Osteoblast (primary cell): ENCODE measurements at regions not wholly inside any gene's neighbourhood (a gene's known extent, or its start where the extent isn't known, plus 50 kb on each side); places are given as distances from the start of the nearest gene placed in this dataset.
"Not testable (repeated sequence)": the region's sequence is repeated elsewhere in the genome, so short reads cannot be mapped to it uniquely, and the experiment has no call there.

ENCODE experiments used
- DNase-seq: peaks from one replicate; pipeline ENCODE4 v3.0.0; 2011; ENCODE audit warnings: low spot score, mixed read lengths; ENCODE audit not compliant: insufficient read length; ENCODE audit errors: missing footprints
- H2AFZ ChIP-seq: 2 replicates; pipeline ENCODE4 v1.6.0; 2011; ENCODE audit warnings: mild to moderate bottlenecking, low read length
- H3K27ac ChIP-seq: 2 replicates; pipeline ENCODE4 v1.5.1; 2011; ENCODE audit warnings: mild to moderate bottlenecking, low read depth, low read length, moderate library complexity
- H3K27me3 ChIP-seq: 2 replicates; pipeline ENCODE4 v1.6.0; 2012; ENCODE audit warnings: mild to moderate bottlenecking, control low read depth, inconsistent platforms, low read length, moderate library complexity; ENCODE audit not compliant: insufficient read depth
- H3K36me3 ChIP-seq: 2 replicates; pipeline ENCODE4 v1.5.1; 2011; ENCODE audit warnings: mild to moderate bottlenecking, low read length, control low read depth, moderate library complexity; ENCODE audit not compliant: insufficient read depth
- H3K4me1 ChIP-seq: 2 replicates; pipeline ENCODE4 v1.5.1; 2011; ENCODE audit warnings: mild to moderate bottlenecking, low read length, control low read depth, moderate library complexity; ENCODE audit not compliant: insufficient read depth
- H3K4me2 ChIP-seq: 2 replicates; pipeline ENCODE4 v1.6.0; 2011; ENCODE audit warnings: mild to moderate bottlenecking, low read length; ENCODE audit not compliant: insufficient read depth
- H3K4me3 ChIP-seq: fragments of 200-600 bp; sonication (generic); 3 replicates; pipeline ENCODE4 v1.5.1; 2012; ENCODE audit warnings: mild to moderate bottlenecking, low read length, inconsistent platforms; ENCODE audit not compliant: insufficient read depth
- H3K79me2 ChIP-seq: 2 replicates; pipeline ENCODE4 v1.6.0; 2012; ENCODE audit warnings: mild to moderate bottlenecking, low read length, control low read depth, inconsistent platforms; ENCODE audit not compliant: insufficient read depth
- H3K9me3 ChIP-seq: 2 replicates; pipeline ENCODE4 v1.5.1; 2011; ENCODE audit warnings: low read depth, low read length, control low read depth
- H4K20me1 ChIP-seq: 2 replicates; pipeline ENCODE4 v1.6.0; 2012; ENCODE audit warnings: mild to moderate bottlenecking, low read length, control low read depth; ENCODE audit not compliant: insufficient read depth
- CTCF ChIP-seq: IDR thresholded peaks from 2 replicates; pipeline ENCODE4 v1.5.1; 2011; ENCODE audit warnings: mild to moderate bottlenecking, low read depth, low read length, moderate library complexity; ENCODE audit errors: extremely low read depth

- no peak for TF ChIP-seq CTCF
- no peaks in the 10 kb centered on the region for H3K27me3 ChIP-seq
- H3K9me3 ChIP-seq: peaks cover 6% of the 10 kb centered on the region
- no peak overlapping the region for H3K4me3 ChIP-seq
- H3K4me1 ChIP-seq: peaks cover 17% of the 10 kb centered on the region
- no peak for DNase-seq
- no peaks in the 10 kb centered on the region for H3K36me3 ChIP-seq
- H2AFZ ChIP-seq: no peak overlapping the region
- H3K27ac ChIP-seq: peak overlapping the region; percentile 58
- H4K20me1 ChIP-seq: no peaks in the 10 kb centered on the region
- no peak overlapping the region for H3K4me2 ChIP-seq
- no peaks in the 10 kb centered on the region for H3K79me2 ChIP-seq
These were observed 164.9 kb downstream of the THBS2 start for GRCh38 chr6:169088762-169089161.

- H3K9me3 ChIP-seq: peaks cover 6% of the 10 kb centered on the region
- H3K36me3 ChIP-seq: no peaks in the 10 kb centered on the region
- peak overlapping the region; percentile 58 for H3K27ac ChIP-seq
- H4K20me1 ChIP-seq: no peaks in the 10 kb centered on the region
- no peak for TF ChIP-seq CTCF
- peak overlapping the region; percentile 67 for H2AFZ ChIP-seq
- H3K4me3 ChIP-seq: no peak overlapping the region
- H3K4me1 ChIP-seq: peaks cover 15% of the 10 kb centered on the region
- no peaks in the 10 kb centered on the region for H3K27me3 ChIP-seq
- peak overlapping the region; percentile 1 for H3K4me2 ChIP-seq
- DNase-seq: no peak
- no peaks in the 10 kb centered on the region for H3K79me2 ChIP-seq
These were observed 166.1 kb downstream of the THBS2 start for GRCh38 chr6:169087443-169088041.

GRCh38 chr6:169086616-169087015 is 167.0 kb downstream of the THBS2 start:
- H3K27ac ChIP-seq, H3K4me3 ChIP-seq, H3K36me3 ChIP-seq, DNase-seq, H3K4me2 ChIP-seq, H2AFZ ChIP-seq, H4K20me1 ChIP-seq, H3K79me2 ChIP-seq, H3K9me3 ChIP-seq, H3K27me3 ChIP-seq: not testable (repeated sequence)
- H3K4me1 ChIP-seq: peaks cover 10% of the 10 kb centered on the region

GRCh38 chr6:169086020-169086419 is 167.6 kb downstream of the THBS2 start:
- no peak for TF ChIP-seq CTCF
- Histone ChIP-seq H2AFZ (no peak overlapping the region), H3K79me2 (no peaks in the 10 kb centered on the region), H3K27me3 (no peaks in the 10 kb centered on the region), H3K36me3 (no peaks in the 10 kb centered on the region), H3K4me1 (peaks cover 10% of the 10 kb centered on the region), H4K20me1 (no peaks in the 10 kb centered on the region), H3K9me3 (peaks cover 5% of the 10 kb centered on the region), H3K27ac (no peak overlapping the region), H3K4me2 (no peak overlapping the region), H3K4me3 (no peak overlapping the region)
- no peak for DNase-seq
